Stomach (tissue), 4 donors: ENCODE measurements at regions not wholly inside any gene's neighbourhood (a gene's known extent, or its start where the extent isn't known, plus 50 kb on each side); places are given as distances from the start of the nearest gene placed in this dataset.

Experiments
- EP300 ChIP-seq: sonication (generic); formaldehyde crosslinking; IDR thresholded peaks from one replicate; pipeline ENCODE4 v1.6.1; 2017; ENCODE audit warnings: antibody characterized with exemption
- POLR2A ChIP-seq, 4 donors: fragments of 450-650 bp; IDR thresholded peaks; one replicate each; pipeline ENCODE4 v1.6.1; 2016; ENCODE audit warnings: antibody characterized with exemption in 4 of 4, control low read depth in 2 of 4, mild to moderate bottlenecking in 1 of 4, moderate library complexity in 1 of 4

DNA sequence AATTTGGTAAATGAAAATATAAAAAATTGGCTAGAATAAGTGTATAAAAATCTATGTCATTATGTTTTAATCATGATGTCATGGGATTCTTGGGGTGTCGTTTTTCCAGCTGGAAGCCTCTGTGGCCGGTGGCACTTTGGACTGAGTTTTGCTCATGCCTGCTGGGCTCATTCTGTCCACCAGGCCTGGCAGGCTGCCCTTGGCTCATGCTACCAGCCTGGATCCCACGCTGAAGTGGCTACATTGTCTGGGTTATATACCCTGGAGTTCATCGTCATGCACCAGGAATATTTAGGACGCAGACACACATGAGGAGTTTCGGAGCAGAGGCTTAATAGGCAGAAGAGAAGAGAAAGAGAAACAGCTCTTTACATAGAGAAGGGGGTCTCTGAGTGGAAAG, 1913.7 kb upstream of the WWC1 start:
- TF ChIP-seq EP300 = no peak
- TF ChIP-seq POLR2A (IDR thresholded peaks at IDR 0.05) = no peak
